B cell (primary cell): ENCODE measurements at regions not wholly inside any gene's neighbourhood (a gene's known extent, or its start where the extent isn't known, plus 50 kb on each side); places are given as distances from the start of the nearest gene placed in this dataset.

Source experiments
- ATAC-seq: fragments of 200-7000 bp; cut with Tn5 transposase; one replicate; pipeline ENCODE4 v1.10.0; 2021; ENCODE audit warnings: low read depth, mild to moderate bottlenecking, moderate number of reproducible peaks, moderate library complexity
- CTCF ChIA-PET: fragments of 350-600 bp; sonication (Branson Sonifier 250); formaldehyde crosslinking; loops from one replicate; lab custom pipeline; 2021; ENCODE audit warnings: antibody characterized with exemption, inconsistent platforms; lab: Charles Lee
- POLR2A ChIA-PET: fragments of 350-600 bp; sonication (Branson Sonifier 250); formaldehyde crosslinking; loops from one replicate; lab custom pipeline; 2021; ENCODE audit warnings: antibody characterized with exemption; lab: Charles Lee
- DNase-seq: peaks from one replicate; pipeline ENCODE4 v3.0.0; 2013
- H2AFZ ChIP-seq: 2 replicates; pipeline ENCODE4 v1.6.1; 2012; ENCODE audit warnings: mild to moderate bottlenecking, low read depth, low read length; ENCODE audit not compliant: insufficient read depth, poor library complexity, severe bottlenecking
- H3K27ac ChIP-seq, 2 donors: 1 replicate in 1 of 2; 2 replicates in 1 of 2; pipeline ENCODE4 v1.5.1; 2012 to 2013; ENCODE audit warnings: low read length in 2 of 2, mild to moderate bottlenecking in 2 of 2, moderate library complexity in 1 of 2
- H3K27me3 ChIP-seq, 4 experiments: fragments of 200-600 bp in 1 of 4; sonication (generic) in 1 of 4; replicated peaks in 1 of 4; 1 replicate in 2 of 4; 2 replicates in 2 of 4; pipeline versions ENCODE4 v1.6.1 to v1.7.0; 2013 to 2016; ENCODE audit warnings: low read length in 3 of 4, mild to moderate bottlenecking in 2 of 4, mixed read lengths in 1 of 4, moderate library complexity in 1 of 4; ENCODE audit not compliant: insufficient read depth in 4 of 4, control insufficient read depth in 3 of 4; ENCODE audit errors: control extremely low read depth in 1 of 4
- H3K36me3 ChIP-seq, 2 experiments: replicated peaks in 1 of 2; 1 replicate in 1 of 2; 2 replicates in 1 of 2; pipeline versions ENCODE4 v1.6.1 to v1.7.1; 2013; ENCODE audit warnings: low read length in 1 of 2; ENCODE audit not compliant: insufficient read depth in 2 of 2, control insufficient read depth in 1 of 2; ENCODE audit errors: control extremely low read depth in 1 of 2, extremely low read depth in 1 of 2
- H3K4me1 ChIP-seq, 2 donors: fragments of 200-600 bp in 1 of 2; sonication (generic) in 1 of 2; 1 replicate in 1 of 2; 2 replicates in 1 of 2; pipeline versions ENCODE4 v1.5.1 to v1.6.1; 2013 to 2017; ENCODE audit warnings: low read length in 2 of 2; ENCODE audit not compliant: control insufficient read depth in 2 of 2, insufficient read depth in 2 of 2
- H3K4me2 ChIP-seq: replicated peaks from 2 replicates; pipeline ENCODE3; 2012; ENCODE audit warnings: mild to moderate bottlenecking, low read depth, low read length; ENCODE audit not compliant: poor library complexity, severe bottlenecking
- H3K4me3 ChIP-seq, 5 experiments: fragments of 200-600 bp in 1 of 5; sonication (generic) in 1 of 5; 1 replicate in 3 of 5; 2 replicates in 2 of 5; pipeline versions ENCODE4 v1.5.1 to v1.7.0; 2011 to 2016; ENCODE audit warnings: low read length in 4 of 5, mild to moderate bottlenecking in 4 of 5, low read depth in 2 of 5, control low read depth in 1 of 5, moderate library complexity in 1 of 5; ENCODE audit not compliant: insufficient read depth in 1 of 5; ENCODE audit errors: control extremely low read depth in 1 of 5, extremely low read depth in 1 of 5
- H3K79me2 ChIP-seq: fragments of 200-600 bp; sonication (generic); one replicate; pipeline ENCODE4 v1.6.0; 2016; ENCODE audit warnings: low read length; ENCODE audit not compliant: control insufficient read depth, insufficient read depth
- H3K9ac ChIP-seq: fragments of 200-600 bp; sonication (generic); 2 replicates; pipeline ENCODE4 v1.6.1; 2017; ENCODE audit warnings: mild to moderate bottlenecking, low read length, moderate library complexity
- H3K9me3 ChIP-seq, 3 donors: one replicate each; pipeline versions ENCODE4 v1.6.1 to v1.7.1; 2013; ENCODE audit warnings: low read length in 2 of 3; ENCODE audit not compliant: control insufficient read depth in 2 of 3, insufficient read depth in 1 of 3; ENCODE audit errors: control extremely low read depth in 1 of 3
- H4K20me1 ChIP-seq: 2 replicates; pipeline ENCODE4 v1.6.0; 2012; ENCODE audit warnings: mild to moderate bottlenecking, low read length; ENCODE audit not compliant: insufficient read depth, control insufficient read depth, poor library complexity, severe bottlenecking
- H3K27ac Mint-ChIP-seq: one replicate; pipeline ENCODE4 v1.8.0; 2021; ENCODE audit warnings: mixed read lengths
- H3K27me3 Mint-ChIP-seq: one replicate; pipeline ENCODE4 v1.8.0; 2021; ENCODE audit warnings: mixed read lengths
- H3K4me1 Mint-ChIP-seq: one replicate; pipeline ENCODE4 v1.8.0; 2021; ENCODE audit warnings: mixed read lengths
- H3K4me3 Mint-ChIP-seq: one replicate; pipeline ENCODE4 v1.8.0; 2021; ENCODE audit warnings: mixed read lengths
- H3K9me3 Mint-ChIP-seq: one replicate; pipeline ENCODE4 v1.8.0; 2022; ENCODE audit warnings: mixed read lengths; ENCODE audit not compliant: insufficient read depth
- CTCF ChIP-seq: fragments of 200-600 bp; IDR thresholded peaks from one replicate; pipeline ENCODE4 v1.8.0; 2022; ENCODE audit warnings: antibody characterized with exemption, mild to moderate bottlenecking
- EZH2 ChIP-seq: IDR thresholded peaks from 2 replicates; pipeline ENCODE4 v1.6.1; 2012; ENCODE audit warnings: borderline replicate concordance, low read depth, mild to moderate bottlenecking, moderate library complexity, low read length; ENCODE audit not compliant: insufficient read depth, poor library complexity, severe bottlenecking
- WGBS: methylation state at CpG from one replicate; pipeline ENCODE4 v1.1.5; 2013; ENCODE audit warnings: missing lambda C conversion rate; ENCODE audit not compliant: insufficient coverage; 5-methylcytosine and 5-hydroxymethylcytosine counted together
- intact Hi-C: fragments of 100-400 bp; cut with micrococcal nuclease; formaldehyde crosslinking; loops from one replicate; pipeline ENCODE4 v1.10.0; 2022

- ChIA-PET CTCF (no interaction called here), POLR2A (no interaction called here)
- intact Hi-C loops = no loop called here
- ATAC-seq = no peak
- Histone ChIP-seq H3K27ac (no peak overlapping the region), H2AFZ (no peak overlapping the region), H3K4me3 (no peak overlapping the region), H3K4me1 (no peaks in the 10 kb centered on the region), H3K36me3 (no peaks in the 10 kb centered on the region), H3K9ac (no peak overlapping the region), H3K27me3 (no peaks in the 10 kb centered on the region), H4K20me1 (no peaks in the 10 kb centered on the region), H3K79me2 (no peaks in the 10 kb centered on the region), H3K9me3 (no peaks in the 10 kb centered on the region), H3K4me2 (no peak overlapping the region)
- Mint-ChIP-seq H3K4me3 (no peak overlapping the region), H3K27me3 (peaks cover 8% of the 10 kb centered on the region), H3K4me1 (no peaks in the 10 kb centered on the region), H3K9me3 (no peaks in the 10 kb centered on the region), H3K27ac (no peak overlapping the region)
- TF ChIP-seq EZH2 (no peak), CTCF (no peak)
- WGBS = 97% methylated on average over 5 of the region's 6 CpGs
- no peak for DNase-seq
These were observed 154.5 kb upstream of the PKN2 start for GRCh38 chr1:88529581-88529980.

GRCh38 chr1:88530246-88530645 is 153.8 kb upstream of the PKN2 start:
- ChIA-PET CTCF (interaction anchor here (0.8 kb wide), 1 partner anchor 350 kb away, joined by 3 read pairs; no protein-coding TSS in a partner anchor), POLR2A (no interaction called here)
- no peak overlapping the region for H3K9ac ChIP-seq
- no peak overlapping the region for H3K4me3 Mint-ChIP-seq
- DNase-seq (no peak), ATAC-seq (no peak)
- no peaks in the 10 kb centered on the region for H3K79me2 ChIP-seq
- H2AFZ ChIP-seq = no peak overlapping the region
- no peaks in the 10 kb centered on the region for H4K20me1 ChIP-seq
- no peaks in the 10 kb centered on the region for H3K4me1 Mint-ChIP-seq
- H3K9me3 ChIP-seq = no peaks in the 10 kb centered on the region
- no peak overlapping the region for H3K4me2 ChIP-seq
- peaks cover 8% of the 10 kb centered on the region for H3K27me3 Mint-ChIP-seq
- no peak overlapping the region for H3K4me3 ChIP-seq
- no peak overlapping the region for H3K27ac ChIP-seq
- H3K27ac Mint-ChIP-seq = no peak overlapping the region
- intact Hi-C loops = no loop called here
- no peak for TF ChIP-seq EZH2
- no peaks in the 10 kb centered on the region for H3K36me3 ChIP-seq
- no CpG with 5 or more reads among the region's 3 CpGs for WGBS
- H3K27me3 ChIP-seq = no peaks in the 10 kb centered on the region
- H3K4me1 ChIP-seq = no peaks in the 10 kb centered on the region
- no peaks in the 10 kb centered on the region for H3K9me3 Mint-ChIP-seq
